ENCODE measurements at regions not wholly inside any gene's neighbourhood (a gene's known extent, or its start where the extent isn't known, plus 50 kb on each side); places are given as distances from the start of the nearest gene placed in this dataset.

GRCh38 chr5:143554187-143554717 lies 150.8 kb upstream of the NR3C1 start:
- Mint-ChIP-seq H3K27me3 (peaks cover 0 to 6% of the 10 kb centered on the region in 2 donors), H3K27ac (no peak overlapping the region), H3K36me3 (ENCODE audit: insufficient read depth) (no peaks in the 10 kb centered on the region), H3K4me1 (ENCODE audit: low read depth in 2 of 2) (no peaks in the 10 kb centered on the region), H3K4me3 (no peak overlapping the region), H3K9me3 (no peaks in the 10 kb centered on the region)
- DNase-seq (no peak), ATAC-seq (replicated peaks) (no peak)

- Mint-ChIP-seq H3K27me3 (peaks cover 0 to 6% of the 10 kb centered on the region in 2 donors), H3K36me3 (ENCODE audit: insufficient read depth) (no peaks in the 10 kb centered on the region), H3K9me3 (no peaks in the 10 kb centered on the region), H3K4me1 (ENCODE audit: low read depth in 2 of 2) (no peaks in the 10 kb centered on the region), H3K4me3 (no peak overlapping the region), H3K27ac (no peak overlapping the region)
- ATAC-seq (replicated peaks) = no peak
- no peak for DNase-seq
These were observed 149.2 kb upstream of the NR3C1 start for GRCh38 chr5:143552680-143553079.

GRCh38 chr5:143551820-143552251 lies 148.3 kb upstream of the NR3C1 start:
- no peak overlapping the region for H3K4me3 Mint-ChIP-seq
- no peaks in the 10 kb centered on the region for H3K4me1 Mint-ChIP-seq (ENCODE audit: low read depth in 2 of 2)
- DNase-seq = no peak
- no peaks in the 10 kb centered on the region for H3K9me3 Mint-ChIP-seq
- no peak for ATAC-seq (replicated peaks)
- H3K36me3 Mint-ChIP-seq (ENCODE audit: insufficient read depth) = no peaks in the 10 kb centered on the region
- H3K27ac Mint-ChIP-seq = no peak overlapping the region
- H3K27me3 Mint-ChIP-seq = peaks cover 0 to 6% of the 10 kb centered on the region in 2 donors

GRCh38 chr5:143550986-143551630 lies 147.6 kb upstream of the NR3C1 start:
- Mint-ChIP-seq H3K9me3 (no peaks in the 10 kb centered on the region), H3K36me3 (ENCODE audit: insufficient read depth) (no peaks in the 10 kb centered on the region), H3K4me3 (no peak overlapping the region), H3K27ac (no peak overlapping the region), H3K4me1 (ENCODE audit: low read depth in 2 of 2) (no peaks in the 10 kb centered on the region), H3K27me3 (peaks cover 0 to 6% of the 10 kb centered on the region in 2 donors)
- ATAC-seq (replicated peaks) = no peak
- no peak for DNase-seq

- ATAC-seq (replicated peaks) (no peak), DNase-seq (no peak)
- no peaks in the 10 kb centered on the region for H3K27me3 Mint-ChIP-seq
- H3K9me3 Mint-ChIP-seq = no peaks in the 10 kb centered on the region
- no peaks in the 10 kb centered on the region for H3K4me1 Mint-ChIP-seq (ENCODE audit: low read depth in 2 of 2)
- H3K4me3 Mint-ChIP-seq = no peak overlapping the region
- H3K27ac Mint-ChIP-seq = no peak overlapping the region
- no peaks in the 10 kb centered on the region for H3K36me3 Mint-ChIP-seq (ENCODE audit: insufficient read depth)
These were observed 143.9 kb upstream of the NR3C1 start for GRCh38 chr5:143547342-143547741.

- ATAC-seq (replicated peaks) = no peak
- no peaks in the 10 kb centered on the region for H3K27me3 Mint-ChIP-seq
- H3K4me1 Mint-ChIP-seq (ENCODE audit: low read depth in 2 of 2) = no peaks in the 10 kb centered on the region
These were observed 142.9 kb upstream of the NR3C1 start for GRCh38 chr5:143546394-143546793.

GRCh38 chr5:143544606-143545005 lies 141.1 kb upstream of the NR3C1 start:
- Mint-ChIP-seq H3K4me3 (no peak overlapping the region), H3K4me1 (ENCODE audit: low read depth in 2 of 2) (no peaks in the 10 kb centered on the region), H3K9me3 (no peaks in the 10 kb centered on the region), H3K36me3 (ENCODE audit: insufficient read depth) (no peaks in the 10 kb centered on the region), H3K27ac (no peak overlapping the region), H3K27me3 (no peaks in the 10 kb centered on the region)
- DNase-seq (no peak), ATAC-seq (replicated peaks) (no peak)

More at GRCh38 chr5:143546394-143546793, 142.9 kb upstream of the NR3C1 start:
- no peak for DNase-seq
- Mint-ChIP-seq H3K4me3 (no peak overlapping the region), H3K36me3 (ENCODE audit: insufficient read depth) (no peaks in the 10 kb centered on the region), H3K27ac (no peak overlapping the region), H3K9me3 (no peaks in the 10 kb centered on the region)

GRCh38 chr5:143543358-143544255 lies 140.1 kb upstream of the NR3C1 start:
- DNase-seq = no peak
- no peaks in the 10 kb centered on the region for H3K36me3 Mint-ChIP-seq (ENCODE audit: insufficient read depth)
- no peaks in the 10 kb centered on the region for H3K9me3 Mint-ChIP-seq

GRCh38 chr5:143542798-143543144 lies 139.3 kb upstream of the NR3C1 start:
- Mint-ChIP-seq H3K4me3 (no peak overlapping the region), H3K36me3 (ENCODE audit: insufficient read depth) (no peaks in the 10 kb centered on the region), H3K4me1 (ENCODE audit: low read depth in 2 of 2) (no peaks in the 10 kb centered on the region), H3K27ac (no peak overlapping the region), H3K9me3 (no peaks in the 10 kb centered on the region), H3K27me3 (no peaks in the 10 kb centered on the region)
- no peak for ATAC-seq (replicated peaks)
- DNase-seq = no peak

More at GRCh38 chr5:143543358-143544255, 140.1 kb upstream of the NR3C1 start:
- Mint-ChIP-seq H3K4me3 (no peak overlapping the region), H3K27ac (no peak overlapping the region), H3K4me1 (ENCODE audit: low read depth in 2 of 2) (no peaks in the 10 kb centered on the region), H3K27me3 (no peaks in the 10 kb centered on the region)
- ATAC-seq (replicated peaks) = no peak

- Mint-ChIP-seq H3K4me3 (no peak overlapping the region), H3K27ac (no peak overlapping the region), H3K27me3 (no peaks in the 10 kb centered on the region), H3K4me1 (ENCODE audit: low read depth in 2 of 2) (no peaks in the 10 kb centered on the region), H3K9me3 (no peaks in the 10 kb centered on the region), H3K36me3 (ENCODE audit: insufficient read depth) (no peaks in the 10 kb centered on the region)
- ATAC-seq (replicated peaks) (no peak), DNase-seq (no peak)
These were observed 138.7 kb upstream of the NR3C1 start for GRCh38 chr5:143541943-143542797.

- Mint-ChIP-seq H3K4me1 (ENCODE audit: low read depth in 2 of 2) (no peaks in the 10 kb centered on the region), H3K36me3 (ENCODE audit: insufficient read depth) (no peaks in the 10 kb centered on the region), H3K4me3 (no peak overlapping the region), H3K27me3 (no peaks in the 10 kb centered on the region), H3K27ac (no peak overlapping the region), H3K9me3 (no peaks in the 10 kb centered on the region)
- ATAC-seq (replicated peaks) = no peak
- DNase-seq = no peak
These were observed 136.3 kb upstream of the NR3C1 start for GRCh38 chr5:143539742-143540141.

GRCh38 chr5:143537056-143537455 lies 133.6 kb upstream of the NR3C1 start:
- DNase-seq (no peak), ATAC-seq (replicated peaks) (no peak)
- Mint-ChIP-seq H3K9me3 (no peaks in the 10 kb centered on the region), H3K27me3 (no peaks in the 10 kb centered on the region), H3K4me1 (ENCODE audit: low read depth in 2 of 2) (no peaks in the 10 kb centered on the region), H3K27ac (no peak overlapping the region), H3K36me3 (ENCODE audit: insufficient read depth) (no peaks in the 10 kb centered on the region), H3K4me3 (no peak overlapping the region)

- no peak overlapping the region for H3K27ac Mint-ChIP-seq
- H3K36me3 Mint-ChIP-seq (ENCODE audit: insufficient read depth) = no peaks in the 10 kb centered on the region
- no peaks in the 10 kb centered on the region for H3K27me3 Mint-ChIP-seq
- ATAC-seq (replicated peaks) (no peak), DNase-seq (no peak)
- no peaks in the 10 kb centered on the region for H3K9me3 Mint-ChIP-seq
- no peak overlapping the region for H3K4me3 Mint-ChIP-seq
- H3K4me1 Mint-ChIP-seq (ENCODE audit: low read depth in 2 of 2) = no peaks in the 10 kb centered on the region
These were observed 132.9 kb upstream of the NR3C1 start for GRCh38 chr5:143536364-143536763.

Data from effector memory CD8-positive, alpha-beta T cell (primary cell).